Mucosa of descending colon (tissue), 3 donors: ENCODE measurements at regions not wholly inside any gene's neighbourhood (a gene's known extent, or its start where the extent isn't known, plus 50 kb on each side); places are given as distances from the start of the nearest gene placed in this dataset.

Experiments
- ATAC-seq: fragments of 200-7000 bp; cut with Tn5 transposase; one replicate; pipeline ENCODE4 v1.9.1; 2020; ENCODE audit warnings: mild to moderate bottlenecking, moderate library complexity
- DNase-seq, 3 donors: peaks; one replicate each; pipeline ENCODE4 v3.0.0-alpha.2; 2020
- H3K36me3 ChIP-seq: fragments of 200-600 bp; one replicate; pipeline ENCODE4 v1.8.0; 2021; ENCODE audit warnings: low read depth, mild to moderate bottlenecking
- H3K4me1 ChIP-seq: fragments of 200-600 bp; one replicate; pipeline ENCODE4 v1.8.0; 2021; ENCODE audit warnings: low read depth, mild to moderate bottlenecking
- H3K4me3 ChIP-seq: fragments of 200-600 bp; one replicate; pipeline ENCODE4 v1.8.0; 2021; ENCODE audit warnings: mild to moderate bottlenecking
- H3K9me3 ChIP-seq: fragments of 200-600 bp; one replicate; pipeline ENCODE4 v1.8.0; 2021; ENCODE audit warnings: mild to moderate bottlenecking
- CTCF ChIP-seq: fragments of 200-600 bp; IDR thresholded peaks from one replicate; pipeline ENCODE4 v1.8.0; 2022; ENCODE audit warnings: antibody characterized with exemption, mild to moderate bottlenecking
- intact Hi-C, 2 donors: fragments of 100-400 bp; cut with DNase I in 1 of 2; cut with micrococcal nuclease in 1 of 2; formaldehyde crosslinking; loops; one replicate each; pipeline versions ENCODE4 v1.11.0 to v1.11.1; 2022; cut with DNase I, micrococcal nuclease
- donor health status: DM: no; HTN: no; CAD: no; lungs with moderate emphysema.
- donor health status: DM: no; HTN: no; CAD: no.
- donor health status: DM: no; HTN: yes; CAD: no.

DNA sequence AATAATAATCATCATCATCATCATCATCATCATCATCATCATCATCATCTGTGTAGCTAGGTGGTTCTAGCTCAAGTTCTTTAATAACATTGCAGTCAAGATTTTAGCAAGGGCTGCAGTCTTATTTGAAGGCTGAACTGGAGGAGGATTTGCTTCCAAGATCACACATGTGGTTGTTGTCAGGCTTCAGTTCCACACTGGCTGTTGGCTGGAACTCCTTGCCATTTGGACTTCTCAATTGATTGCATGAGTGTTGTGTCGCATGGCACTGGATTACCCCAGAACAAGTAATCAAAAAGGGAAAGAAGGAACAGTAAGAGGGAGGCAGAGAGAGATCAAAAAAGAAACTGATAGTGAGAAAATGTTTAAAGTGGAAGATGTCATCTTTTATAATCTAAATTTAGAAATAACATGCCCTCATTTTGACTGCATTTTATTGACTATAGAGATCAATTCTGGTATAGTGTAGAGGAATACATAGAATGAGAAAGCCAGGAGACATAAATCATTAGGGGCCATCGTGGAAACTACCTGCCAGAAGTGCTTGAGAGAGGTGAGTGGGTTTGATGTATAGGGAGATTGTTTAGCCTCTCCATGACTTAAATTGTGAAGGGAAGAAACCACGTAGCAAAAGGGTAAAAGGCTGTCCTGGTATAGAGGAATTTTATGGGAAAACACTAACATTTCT lies 346.6 kb upstream of the RBMS3 start:
- TF ChIP-seq CTCF: no peak
- DNase-seq (no peak), ATAC-seq (no peak)
- Histone ChIP-seq H3K36me3 (no peaks in the 10 kb centered on the region), H3K4me1 (no peaks in the 10 kb centered on the region), H3K9me3 (no peaks in the 10 kb centered on the region), H3K4me3 (no peak overlapping the region)
- intact Hi-C loops: no loop called here

GRCh38 chr3:28935146-28935545 lies 345.7 kb upstream of the RBMS3 start:
- no peak for ATAC-seq
- intact Hi-C loops: no loop called here

DNA sequence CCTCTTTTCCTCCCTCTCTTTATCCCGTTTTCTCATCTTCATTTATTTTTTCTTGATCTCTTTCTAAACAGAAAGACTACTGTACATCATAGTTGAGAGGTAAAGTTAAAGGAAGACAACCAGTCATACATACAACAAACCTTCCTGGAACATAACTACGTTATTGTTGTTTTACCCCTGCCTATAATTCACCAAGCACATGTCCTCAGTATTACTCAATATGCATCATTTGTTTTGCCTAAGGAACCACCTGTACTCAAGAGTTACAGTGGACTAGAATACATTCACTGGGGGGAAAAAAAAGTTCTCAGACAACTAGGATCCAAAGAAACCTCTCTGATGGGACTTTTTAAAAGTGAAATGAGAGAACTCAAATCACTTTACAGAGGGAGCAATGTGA lies 344.7 kb upstream of the RBMS3 start:
- no peak overlapping the region for H3K4me3 ChIP-seq
- intact Hi-C loops: no loop called here
- TF ChIP-seq CTCF: no peak
- ATAC-seq (no peak), DNase-seq (no peak)
- H3K9me3 ChIP-seq: no peaks in the 10 kb centered on the region
- H3K4me1 ChIP-seq: no peaks in the 10 kb centered on the region
- H3K36me3 ChIP-seq: no peaks in the 10 kb centered on the region

More at GRCh38 chr3:28935146-28935545, 345.7 kb upstream of the RBMS3 start:
- Histone ChIP-seq H3K9me3 (no peaks in the 10 kb centered on the region), H3K4me1 (no peaks in the 10 kb centered on the region), H3K4me3 (no peak overlapping the region), H3K36me3 (no peaks in the 10 kb centered on the region)
- DNase-seq: no peak
- TF ChIP-seq CTCF: no peak

- Histone ChIP-seq H3K4me1 (no peaks in the 10 kb centered on the region), H3K4me3 (no peak overlapping the region), H3K36me3 (no peaks in the 10 kb centered on the region), H3K9me3 (no peaks in the 10 kb centered on the region)
- no peak for TF ChIP-seq CTCF
- ATAC-seq (no peak), DNase-seq (no peak)
- intact Hi-C loops: no loop called here
Observed at GRCh38 chr3:28940530-28940929, 340.3 kb upstream of the RBMS3 start.

DNA sequence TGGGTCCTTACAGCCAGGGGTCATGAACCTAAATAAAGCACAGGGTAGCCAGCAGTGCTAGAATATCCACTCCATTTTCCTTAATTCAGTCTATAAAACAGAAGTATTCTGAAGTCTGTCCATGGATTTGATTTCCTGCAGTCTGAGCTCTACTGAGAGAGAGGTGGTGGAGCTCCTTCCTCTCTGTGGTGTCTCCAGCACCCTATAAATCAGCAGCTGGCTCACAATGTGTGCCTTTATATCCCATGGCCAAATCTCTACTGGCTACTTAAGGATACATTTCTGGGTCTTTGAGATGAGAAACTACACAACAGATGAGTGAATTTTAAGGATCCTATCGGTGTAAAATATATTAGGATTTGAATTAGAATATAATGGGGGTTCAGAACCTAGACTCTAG lies 339.9 kb upstream of the RBMS3 start:
- intact Hi-C loops: no loop called here
- Histone ChIP-seq H3K4me1 (no peaks in the 10 kb centered on the region), H3K4me3 (no peak overlapping the region), H3K9me3 (no peaks in the 10 kb centered on the region), H3K36me3 (no peaks in the 10 kb centered on the region)
- ATAC-seq: no peak
- no peak for TF ChIP-seq CTCF
- no peak for DNase-seq

DNA sequence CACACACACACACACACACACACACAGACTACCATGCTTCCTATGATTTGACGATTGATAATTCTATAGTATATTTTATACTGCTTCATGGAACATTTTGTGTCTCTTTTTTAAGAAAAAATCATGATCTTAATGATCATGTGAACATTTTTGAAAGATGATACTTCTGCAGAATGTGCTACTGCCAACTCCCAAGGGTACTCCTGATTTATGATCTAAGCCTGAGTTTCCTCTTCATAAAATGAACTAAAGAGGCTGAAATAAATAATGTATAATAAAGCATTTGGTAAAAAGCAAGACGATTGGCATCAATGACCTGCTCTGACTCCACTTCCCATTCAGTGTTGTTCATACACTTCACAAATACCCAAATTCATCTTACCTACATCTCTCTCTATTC lies 333.8 kb upstream of the RBMS3 start:
- Histone ChIP-seq H3K4me1 (no peaks in the 10 kb centered on the region), H3K36me3 (no peaks in the 10 kb centered on the region), H3K4me3 (no peak overlapping the region), H3K9me3 (no peaks in the 10 kb centered on the region)
- intact Hi-C loops: no loop called here
- DNase-seq (no peak), ATAC-seq (no peak)
- TF ChIP-seq CTCF: no peak
